MCF 10A (cell line): ENCODE measurements at regions not wholly inside any gene's neighbourhood (a gene's known extent, or its start where the extent isn't known, plus 50 kb on each side); places are given as distances from the start of the nearest gene placed in this dataset.

Experiments
- BruUV-seq: library from RNA; stranded (reverse); fragments of 400-500 nt; replicated peaks from 2 replicates; lab custom pipeline; 2021; lab: Mats Ljungman, UMichigan
- CTCF ChIA-PET: fragments of 300-600 bp; sonication (Branson Sonifier 250); formaldehyde crosslinking; extraction: SDS; loops from one replicate; lab custom pipeline; 2021; ENCODE audit warnings: antibody characterized with exemption, inconsistent platforms; lab: Yijun Ruan, JAX
- POLR2A ChIA-PET: fragments of 300-600, 350-650 bp; sonication (Branson Sonifier 250); formaldehyde crosslinking; extraction: SDS; loops from one replicate; lab custom pipeline; 2020; ENCODE audit warnings: antibody characterized with exemption, inconsistent platforms; lab: Yijun Ruan, JAX
- DNase-seq: peaks from one replicate; pipeline ENCODE4 v3.0.0-alpha.2; 2018; ENCODE audit not compliant: unreplicated experiment
- H3K27ac Mint-ChIP-seq: one replicate; pipeline ENCODE4 v1.8.0; 2022; ENCODE audit warnings: mild to moderate bottlenecking, low read depth, mixed read lengths; ENCODE audit not compliant: unreplicated experiment
- H3K27me3 Mint-ChIP-seq: one replicate; pipeline ENCODE4 v1.8.0; 2022; ENCODE audit warnings: mixed read lengths; ENCODE audit not compliant: insufficient read depth, unreplicated experiment
- H3K36me3 Mint-ChIP-seq: one replicate; pipeline ENCODE4 v1.8.0; 2022; ENCODE audit warnings: mild to moderate bottlenecking, moderate library complexity, mixed read lengths; ENCODE audit not compliant: insufficient read depth, unreplicated experiment
- H3K4me1 Mint-ChIP-seq: one replicate; pipeline ENCODE4 v1.8.0; 2022; ENCODE audit warnings: mixed read lengths; ENCODE audit not compliant: insufficient read depth, unreplicated experiment
- H3K4me3 Mint-ChIP-seq: one replicate; pipeline ENCODE4 v1.8.0; 2022; ENCODE audit warnings: mild to moderate bottlenecking, moderate library complexity, mixed read lengths; ENCODE audit not compliant: unreplicated experiment
- H3K9me3 Mint-ChIP-seq: one replicate; pipeline ENCODE4 v1.8.0; 2022; ENCODE audit warnings: mixed read lengths; ENCODE audit not compliant: unreplicated experiment
- CTCF ChIP-seq: fragments of 200-600 bp; IDR thresholded peaks from one replicate; pipeline ENCODE4 v1.8.0; 2022; ENCODE audit warnings: antibody characterized with exemption, mild to moderate bottlenecking; ENCODE audit not compliant: unreplicated experiment
- intact Hi-C: fragments of 100-400 bp; cut with micrococcal nuclease; formaldehyde crosslinking; loops from 2 replicates; pipeline ENCODE4 v1.14.1; 2022

- BruUV-seq, result no TSS peak
- TF ChIP-seq CTCF, result no peak
- Mint-ChIP-seq H3K4me3 (no peak overlapping the region), H3K27me3 (no peaks in the 10 kb centered on the region), H3K36me3 (peaks cover 6% of the 10 kb centered on the region), H3K27ac (no peak overlapping the region), H3K9me3 (peaks cover 5% of the 10 kb centered on the region), H3K4me1 (peaks cover 6% of the 10 kb centered on the region)
- POLR2A ChIA-PET, result no interaction called here
- DNase-seq, result no peak
- intact Hi-C loops, result no loop called here
- CTCF ChIA-PET, result interaction anchor here (0.5 to 1.8 kb wide), 5 partner anchors 9 to 459 kb away, joined by 3 to 5 read pairs (median 3); no protein-coding TSS in a partner anchor
Observed at GRCh38 chr7:33701189-33701740, 204.1 kb upstream of the BMPER start.

- intact Hi-C loops, result no loop called here
- Mint-ChIP-seq H3K27ac (no peak overlapping the region), H3K4me3 (no peak overlapping the region), H3K36me3 (peaks cover 6% of the 10 kb centered on the region), H3K27me3 (no peaks in the 10 kb centered on the region), H3K9me3 (peaks cover 5% of the 10 kb centered on the region), H3K4me1 (peaks cover 6% of the 10 kb centered on the region)
- POLR2A ChIA-PET, result no interaction called here
- no TSS peak for BruUV-seq
- TF ChIP-seq CTCF, result no peak
- no peak for DNase-seq
- CTCF ChIA-PET, result interaction anchor here (1.7 kb wide), 1 partner anchor 25 kb away, joined by 4 read pairs; no protein-coding TSS in a partner anchor
Observed at GRCh38 chr7:33701927-33702326, 203.4 kb upstream of the BMPER start.

- Mint-ChIP-seq H3K9me3 (peaks cover 5% of the 10 kb centered on the region), H3K36me3 (peaks cover 6% of the 10 kb centered on the region), H3K4me3 (no peak overlapping the region), H3K4me1 (peaks cover 6% of the 10 kb centered on the region), H3K27ac (no peak overlapping the region), H3K27me3 (no peaks in the 10 kb centered on the region)
- no peak for DNase-seq
- POLR2A ChIA-PET, result no interaction called here
- no TSS peak for BruUV-seq
- intact Hi-C loops, result no loop called here
- CTCF ChIA-PET, result interaction anchor here (0.6 to 1.7 kb wide), 2 partner anchors 24 to 40 kb away, joined by 3 to 4 read pairs; no protein-coding TSS in a partner anchor
- no peak for TF ChIP-seq CTCF
Observed at GRCh38 chr7:33702514-33703054, 202.8 kb upstream of the BMPER start.

- H3K27ac Mint-ChIP-seq, result no peak overlapping the region
Observed at GRCh38 chr7:33705333-33705833, 200.0 kb upstream of the BMPER start.

More at GRCh38 chr7:33705333-33705833, 200.0 kb upstream of the BMPER start:
- Mint-ChIP-seq H3K36me3 (peaks cover 6% of the 10 kb centered on the region), H3K4me3 (no peak overlapping the region), H3K9me3 (peaks cover 5% of the 10 kb centered on the region), H3K27me3 (no peaks in the 10 kb centered on the region), H3K4me1 (peaks cover 6% of the 10 kb centered on the region)
- intact Hi-C loops, result no loop called here
- POLR2A ChIA-PET, result no interaction called here
- DNase-seq, result no peak
- CTCF ChIA-PET, result interaction anchor here (2.9 kb wide), 1 partner anchor 10 kb away, joined by 16 read pairs; no protein-coding TSS in a partner anchor
- no peak for TF ChIP-seq CTCF
- no TSS peak for BruUV-seq
